ENCODE measurements at regions not wholly inside any gene's neighbourhood (a gene's known extent, or its start where the extent isn't known, plus 50 kb on each side); places are given as distances from the start of the nearest gene placed in this dataset.

GRCh38 chr2:120828066-120828465 is 92.4 kb downstream of the GLI2 start:
- intact Hi-C loops (cut with micrococcal nuclease), result no loop called here
- Mint-ChIP-seq H3K4me1 (no peaks in the 10 kb centered on the region), H3K9me3 (ENCODE audit: insufficient read depth) (no peaks in the 10 kb centered on the region), H3K4me3 (no peak overlapping the region), H3K27me3 (no peaks in the 10 kb centered on the region), H3K27ac (no peak overlapping the region)
- Histone ChIP-seq H3K4me3 (ENCODE audit: control extremely low read depth in 1 of 5, extremely low read depth in 1 of 5, insufficient read depth in 1 of 5, low read depth in 2 of 5, low read length in 4 of 5) (no peak overlapping the region), H3K9ac (ENCODE audit: low read length) (no peak overlapping the region), H3K4me1 (ENCODE audit: control insufficient read depth in 2 of 2, insufficient read depth in 2 of 2, low read length in 2 of 2) (no peaks in the 10 kb centered on the region), H3K79me2 (ENCODE audit: control insufficient read depth, insufficient read depth, low read length) (no peaks in the 10 kb centered on the region), H4K20me1 (ENCODE audit: control insufficient read depth, insufficient read depth, low read length, poor library complexity, severe bottlenecking) (no peaks in the 10 kb centered on the region), H3K9me3 (ENCODE audit: control extremely low read depth in 1 of 3, control insufficient read depth in 2 of 3, insufficient read depth in 1 of 3, low read length in 2 of 3) (no peaks in the 10 kb centered on the region), H3K27me3 (replicated peaks in 1 of 4; ENCODE audit: control extremely low read depth in 1 of 4, control insufficient read depth in 3 of 4, insufficient read depth in 4 of 4, low read length in 3 of 4) (no peaks in the 10 kb centered on the region), H3K4me2 (replicated peaks; ENCODE audit: low read depth, low read length, poor library complexity, severe bottlenecking) (no peak overlapping the region), H3K36me3 (replicated peaks in 1 of 2; ENCODE audit: control extremely low read depth in 1 of 2, control insufficient read depth in 1 of 2, extremely low read depth in 1 of 2, insufficient read depth in 2 of 2, low read length in 1 of 2) (no peaks in the 10 kb centered on the region), H2AFZ (ENCODE audit: insufficient read depth, low read depth, low read length, poor library complexity, severe bottlenecking) (no peak overlapping the region), H3K27ac (ENCODE audit: low read length in 2 of 2) (no peak overlapping the region)
- DNase-seq (no peak), ATAC-seq (ENCODE audit: low read depth) (no peak)
- TF ChIP-seq EZH2 (IDR thresholded peaks at IDR 0.05; ENCODE audit: borderline replicate concordance, insufficient read depth, low read depth, low read length, poor library complexity, severe bottlenecking), result no peak
- TF ChIP-seq CTCF (IDR thresholded peaks at IDR 0.05), result no peak
- 91% methylated on average over 3 of the region's 10 CpGs for WGBS (ENCODE audit: insufficient coverage)
- ChIA-PET POLR2A (no interaction called here), CTCF (no interaction called here)

- Mint-ChIP-seq H3K4me1 (no peaks in the 10 kb centered on the region), H3K27me3 (no peaks in the 10 kb centered on the region), H3K4me3 (no peak overlapping the region), H3K9me3 (ENCODE audit: insufficient read depth) (no peaks in the 10 kb centered on the region), H3K27ac (no peak overlapping the region)
- CTCF ChIA-PET, result no interaction called here
- no peaks in the 10 kb centered on the region for H3K79me2 ChIP-seq (ENCODE audit: control insufficient read depth, insufficient read depth, low read length)
- no peak overlapping the region for H3K4me2 ChIP-seq (replicated peaks; ENCODE audit: low read depth, low read length, poor library complexity, severe bottlenecking)
- no peaks in the 10 kb centered on the region for H3K27me3 ChIP-seq (replicated peaks in 1 of 4; ENCODE audit: control extremely low read depth in 1 of 4, control insufficient read depth in 3 of 4, insufficient read depth in 4 of 4, low read length in 3 of 4)
- no peaks in the 10 kb centered on the region for H3K36me3 ChIP-seq (replicated peaks in 1 of 2; ENCODE audit: control extremely low read depth in 1 of 2, control insufficient read depth in 1 of 2, extremely low read depth in 1 of 2, insufficient read depth in 2 of 2, low read length in 1 of 2)
- H4K20me1 ChIP-seq (ENCODE audit: control insufficient read depth, insufficient read depth, low read length, poor library complexity, severe bottlenecking), result no peaks in the 10 kb centered on the region
- no peak for ATAC-seq (ENCODE audit: low read depth)
- POLR2A ChIA-PET, result no interaction called here
- intact Hi-C loops (cut with micrococcal nuclease), result no loop called here
- H3K4me3 ChIP-seq (ENCODE audit: control extremely low read depth in 1 of 5, extremely low read depth in 1 of 5, insufficient read depth in 1 of 5, low read depth in 2 of 5, low read length in 4 of 5), result no peak overlapping the region
- no peak overlapping the region for H3K27ac ChIP-seq (ENCODE audit: low read length in 2 of 2)
- no peaks in the 10 kb centered on the region for H3K9me3 ChIP-seq (ENCODE audit: control extremely low read depth in 1 of 3, control insufficient read depth in 2 of 3, insufficient read depth in 1 of 3, low read length in 2 of 3)
- no peak overlapping the region for H3K9ac ChIP-seq (ENCODE audit: low read length)
- 84% methylated on average over 13 of the region's 14 CpGs for WGBS (ENCODE audit: insufficient coverage)
- no peak overlapping the region for H2AFZ ChIP-seq (ENCODE audit: insufficient read depth, low read depth, low read length, poor library complexity, severe bottlenecking)
- no peak for TF ChIP-seq EZH2 (IDR thresholded peaks at IDR 0.05; ENCODE audit: borderline replicate concordance, insufficient read depth, low read depth, low read length, poor library complexity, severe bottlenecking)
- TF ChIP-seq CTCF (IDR thresholded peaks at IDR 0.05), result no peak
- DNase-seq, result no peak
- H3K4me1 ChIP-seq (ENCODE audit: control insufficient read depth in 2 of 2, insufficient read depth in 2 of 2, low read length in 2 of 2), result no peaks in the 10 kb centered on the region
Measured at GRCh38 chr2:120828829-120829632, 93.4 kb downstream of the GLI2 start.

Measured in B cell (primary cell).